K562 (cell line): ENCODE measurements at regions not wholly inside any gene's neighbourhood (a gene's known extent, or its start where the extent isn't known, plus 50 kb on each side); places are given as distances from the start of the nearest gene placed in this dataset.
A peak's percentile ranks its signal among the peaks of the same experiment; 100 is the strongest.

Experiments used
- ATAC-seq: fragments of 200-7000 bp; cut with Tn5 transposase; 3 replicates; pipeline ENCODE4 v1.9.1; 2020; ENCODE audit warnings: moderate library complexity
- BruUV-seq: library from RNA; stranded (reverse); fragments of 400-500 nt; replicated peaks from 2 replicates; lab custom pipeline; 2021; lab: Mats Ljungman, UMichigan
- CTCF ChIA-PET: fragments of 300-600 bp; formaldehyde crosslinking; extraction: SDS; loops from one replicate; lab custom pipeline; 2021; ENCODE audit warnings: low intra/inter-chr PET ratio; lab: Yijun Ruan, JAX
- POLR2A ChIA-PET: fragments of 300-600, 350-650 bp; sonication (Branson Sonifier 250); formaldehyde crosslinking; extraction: SDS; loops from one replicate; lab custom pipeline; 2021; ENCODE audit warnings: antibody characterized with exemption, inconsistent platforms; lab: Yijun Ruan, JAX
- DNase-seq, 4 experiments: peaks; one replicate each; pipeline versions ENCODE4 v3.0.0 to v3.0.0-alpha.2; 2011 to 2018; ENCODE audit warnings: low spot score in 3 of 4, mixed read lengths in 3 of 4; ENCODE audit errors: extremely low read depth in 1 of 4
- FAIRE-seq: peaks from 2 replicates; lab custom pipeline; 2011; peaks lifted over from hg19 to GRCh38; lab: Jason Lieb, UNC
- H2AFZ ChIP-seq: 2 replicates; pipeline ENCODE4 v1.6.0; 2011; ENCODE audit warnings: low read depth, low read length, control low read depth, inconsistent platforms
- H3K27ac ChIP-seq: fragments of 200-600 bp; 3 replicates; pipeline ENCODE4 v1.8.0; 2011; ENCODE audit warnings: low read depth, mild to moderate bottlenecking, control low read depth, inconsistent platforms, low read length, moderate library complexity, mixed read lengths; ENCODE audit errors: extremely low read depth
- H3K27me3 ChIP-seq, 2 experiments: fragments of 300-600 bp in 1 of 2; 2 replicates in 1 of 2; 3 replicates in 1 of 2; pipeline versions ENCODE4 v1.6.0 to v1.8.0; 2011; ENCODE audit warnings: inconsistent platforms in 2 of 2, low read length in 2 of 2, mild to moderate bottlenecking in 1 of 2, mixed read lengths in 1 of 2, moderate library complexity in 1 of 2; ENCODE audit not compliant: control insufficient read depth in 2 of 2, insufficient read depth in 2 of 2
- H3K36me3 ChIP-seq: fragments of 300-600 bp; 3 replicates; pipeline ENCODE4 v1.8.0; 2011; ENCODE audit warnings: mild to moderate bottlenecking, low read length, inconsistent platforms; ENCODE audit not compliant: control insufficient read depth, insufficient read depth
- H3K4me1 ChIP-seq, 2 experiments: fragments of 200-600 bp in 1 of 2; replicated peaks in 1 of 2; 2 replicates in 1 of 2; 3 replicates in 1 of 2; pipeline versions ENCODE4 v1.5.1 to v1.8.0; 2011; ENCODE audit warnings: inconsistent platforms in 2 of 2, low read length in 2 of 2, mild to moderate bottlenecking in 1 of 2, mixed read lengths in 1 of 2, moderate library complexity in 1 of 2; ENCODE audit not compliant: control insufficient read depth in 2 of 2, insufficient read depth in 2 of 2
- H3K4me2 ChIP-seq: 2 replicates; pipeline ENCODE4 v1.6.1; 2011; ENCODE audit warnings: low read length, control low read depth, inconsistent platforms, mixed read lengths; ENCODE audit not compliant: insufficient read depth
- H3K4me3 ChIP-seq: fragments of 200-600 bp; sonication (generic), shearing (Covaris generic); 2 replicates; pipeline ENCODE4 v1.5.1; 2016; ENCODE audit warnings: control low read depth, inconsistent platforms
- H3K79me2 ChIP-seq: fragments of 200-600 bp; 3 replicates; pipeline ENCODE4 v1.8.0; 2011; ENCODE audit warnings: low read length, inconsistent platforms; ENCODE audit not compliant: control insufficient read depth, insufficient read depth
- H3K9ac ChIP-seq, 2 experiments: 2 replicates each; pipeline versions ENCODE4 v1.6.0 to v1.6.1; 2011; ENCODE audit warnings: low read depth in 2 of 2, low read length in 2 of 2, control low read depth in 1 of 2, inconsistent platforms in 1 of 2, mild to moderate bottlenecking in 1 of 2, mixed read lengths in 1 of 2; ENCODE audit not compliant: insufficient read depth in 1 of 2
- H3K9me1 ChIP-seq: one replicate; pipeline ENCODE4 v1.6.0; 2011; ENCODE audit warnings: inconsistent platforms, mild to moderate bottlenecking, low read length, moderate library complexity; ENCODE audit not compliant: control insufficient read depth, insufficient read depth
- H3K9me3 ChIP-seq: replicated peaks from 2 replicates; pipeline ENCODE4 v1.5.1; 2011; ENCODE audit warnings: low read depth, low read length, inconsistent platforms; ENCODE audit not compliant: control insufficient read depth, insufficient read depth
- H4K20me1 ChIP-seq: replicated peaks from 2 replicates; pipeline ENCODE4 v1.6.1; 2011; ENCODE audit warnings: low read length, inconsistent platforms, mixed read lengths; ENCODE audit not compliant: control insufficient read depth, insufficient read depth
- ATF1 ChIP-seq, 2 experiments: fragments of 450-650 bp in 1 of 2; IDR thresholded peaks; 2 replicates each; pipeline ENCODE4 v1.6.1; 2016; ENCODE audit warnings: missing compliant biosample characterization in 1 of 2, missing genetic modification characterization in 1 of 2
- CBX3 ChIP-seq, 2 experiments: IDR thresholded peaks; 1 replicate in 1 of 2; 2 replicates in 1 of 2; pipeline ENCODE4 v1.6.1; 2012; ENCODE audit warnings: inconsistent platforms in 2 of 2, low read length in 2 of 2, borderline replicate concordance in 1 of 2, control low read depth in 1 of 2
- CC2D1A ChIP-seq: fragments of 450-650 bp; IDR thresholded peaks from 2 replicates; pipeline ENCODE4 v1.6.1; 2017; ENCODE audit warnings: mild to moderate bottlenecking
- CTBP1 ChIP-seq: fragments of 450-650 bp; IDR thresholded peaks from 2 replicates; pipeline ENCODE4 v1.6.1; 2016; ENCODE audit warnings: borderline replicate concordance
- LCOR ChIP-seq: sonication (generic); formaldehyde crosslinking; IDR thresholded peaks from 2 replicates; pipeline ENCODE4 v1.8.0; 2022; ENCODE audit warnings: mild to moderate bottlenecking, missing genetic modification reagents
- MYBL2 ChIP-seq, 2 experiments: fragments of 450-650 bp in 1 of 2; sonication (generic) in 1 of 2; formaldehyde crosslinking in 1 of 2; IDR thresholded peaks; 2 replicates each; pipeline versions ENCODE4 v1.6.1 to v1.8.1; 2017 to 2022; ENCODE audit warnings: borderline replicate concordance in 1 of 2, inconsistent platforms in 1 of 2, low read depth in 1 of 2, mild to moderate bottlenecking in 1 of 2, missing genetic modification reagents in 1 of 2, moderate library complexity in 1 of 2
- PHF8 ChIP-seq: fragments of 200-600 bp; sonication (generic); IDR thresholded peaks from 2 replicates; pipeline ENCODE4 v1.6.1; 2012; ENCODE audit warnings: mixed run types, mild to moderate bottlenecking, inconsistent platforms, low read length, moderate library complexity, borderline replicate concordance
- POLR2G ChIP-seq: fragments of 200-400 bp; formaldehyde crosslinking; IDR thresholded peaks from 2 replicates; pipeline ENCODE4 v1.6.1; 2017; ENCODE audit warnings: low read depth, mild to moderate bottlenecking, antibody characterized with exemption, low read length, moderate library complexity
- RBFOX2 ChIP-seq: fragments of 200-400 bp; formaldehyde crosslinking; IDR thresholded peaks from 2 replicates; pipeline ENCODE4 v1.6.1; 2017; ENCODE audit warnings: low read depth, mild to moderate bottlenecking, low read length, moderate library complexity
- SRF ChIP-seq, 2 experiments: fragments of 250-450, 450-650 bp in 1 of 2; sonication (Bioruptor Pico) in 1 of 2; sonication (generic) in 1 of 2; formaldehyde crosslinking; IDR thresholded peaks; 2 replicates each; pipeline versions ENCODE4 v1.5.0 to v1.5.1; 2020 to 2022; ENCODE audit warnings: mild to moderate bottlenecking in 1 of 2, missing genetic modification reagents in 1 of 2
- SRSF1 ChIP-seq: fragments of 200-400 bp; formaldehyde crosslinking; IDR thresholded peaks from 2 replicates; pipeline ENCODE4 v1.6.1; 2017; ENCODE audit warnings: mild to moderate bottlenecking, low read depth, low read length, moderate library complexity
- TFAP4 ChIP-seq: sonication (generic); formaldehyde crosslinking; IDR thresholded peaks from 2 replicates; pipeline ENCODE4 v1.8.0; 2022; ENCODE audit warnings: missing genetic modification reagents, mild to moderate bottlenecking, moderate library complexity, borderline replicate concordance
- WGBS: fragments of 100-300 bp; shearing (Covaris generic); methylation state at CpG from one replicate; pipeline ENCODE4 v1.1.6; 2016; ENCODE audit warnings: low coverage, mixed read lengths; ENCODE audit not compliant: insufficient coverage; ENCODE audit errors: missing lambda C conversion rate; 5-methylcytosine and 5-hydroxymethylcytosine counted together
- in situ Hi-C: fragments of 300-500 bp; cut with MboI; formaldehyde crosslinking; loops from 4 replicates; pipeline ENCODE4 v1.15.0; 2018; ENCODE audit warnings: inconsistent platforms, mixed read lengths
- intact Hi-C: fragments of 100-400 bp; cut with micrococcal nuclease; formaldehyde crosslinking; loops from 2 replicates; pipeline ENCODE4 v1.14.2; 2022
- TF ChIP-seq, protein P1 (sequence below): fragments of 150-350 bp; conservative IDR thresholded peaks from 2 replicates; pipeline ENCODE4 v1.6.1; 2014; ENCODE audit warnings: low read length
- TF ChIP-seq, protein P2 (sequence below): IDR thresholded peaks from 2 replicates; pipeline ENCODE4 v1.6.1; 2011; ENCODE audit warnings: borderline replicate concordance, low read depth, mild to moderate bottlenecking, moderate library complexity, low read length; ENCODE audit not compliant: insufficient read depth, poor library complexity, severe bottlenecking

DNA sequence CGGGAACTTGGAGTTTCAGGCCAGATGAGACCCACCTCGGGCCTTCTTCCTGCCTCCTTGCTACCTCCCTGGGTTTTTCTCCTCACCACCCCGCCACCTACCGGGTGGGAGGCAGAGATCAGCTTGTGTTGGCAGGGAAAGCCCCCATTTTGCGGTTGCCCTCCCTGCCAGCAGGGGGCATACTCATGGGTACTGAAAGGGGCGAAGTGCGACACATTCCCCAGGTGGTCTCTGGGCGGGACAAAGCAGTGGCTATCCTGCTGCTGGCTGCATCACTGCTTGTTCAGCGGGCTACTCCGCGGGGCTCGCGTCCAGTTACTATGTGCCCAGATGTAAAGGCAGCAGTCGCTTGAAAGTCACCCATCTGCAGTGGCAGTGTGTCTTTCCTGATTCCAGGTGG is 330.3 kb downstream of the PDHA2 start:
- peak; percentile 20 to 74 (median 34) for DNase-seq
- no peak for FAIRE-seq
- H3K9me3 ChIP-seq = no peaks in the 10 kb centered on the region
- H3K9me1 ChIP-seq = no peaks in the 10 kb centered on the region
- in situ Hi-C loops = no loop called here
- ChIA-PET CTCF (interaction anchor here (1.0 kb wide), 1 partner anchor 182 kb away, joined by 9 read pairs; no protein-coding TSS in a partner anchor), POLR2A (no interaction called here)
- peak overlapping the region in 1 of 2 experiments; percentile 14; a peak in 2 of 4 replicates for H3K9ac ChIP-seq
- peak overlapping the region; percentile 62 for H3K27ac ChIP-seq
- no peaks in the 10 kb centered on the region for H3K79me2 ChIP-seq
- BruUV-seq = no TSS peak
- no peaks in the 10 kb centered on the region for H4K20me1 ChIP-seq
- ATAC-seq = peak; percentile 82
- H3K4me2 ChIP-seq = peak overlapping the region; percentile 59
- intact Hi-C loops = no loop called here
- H3K36me3 ChIP-seq = no peaks in the 10 kb centered on the region
- no peaks in the 10 kb centered on the region for H3K27me3 ChIP-seq
- peak overlapping the region; percentile 31 for H3K4me3 ChIP-seq
- WGBS = 21% methylated on average over 13 of the region's 14 CpGs
- peak overlapping the region; percentile 47 for H2AFZ ChIP-seq
- no peaks in the 10 kb centered on the region for H3K4me1 ChIP-seq
- TF ChIP-seq, protein P1, sequence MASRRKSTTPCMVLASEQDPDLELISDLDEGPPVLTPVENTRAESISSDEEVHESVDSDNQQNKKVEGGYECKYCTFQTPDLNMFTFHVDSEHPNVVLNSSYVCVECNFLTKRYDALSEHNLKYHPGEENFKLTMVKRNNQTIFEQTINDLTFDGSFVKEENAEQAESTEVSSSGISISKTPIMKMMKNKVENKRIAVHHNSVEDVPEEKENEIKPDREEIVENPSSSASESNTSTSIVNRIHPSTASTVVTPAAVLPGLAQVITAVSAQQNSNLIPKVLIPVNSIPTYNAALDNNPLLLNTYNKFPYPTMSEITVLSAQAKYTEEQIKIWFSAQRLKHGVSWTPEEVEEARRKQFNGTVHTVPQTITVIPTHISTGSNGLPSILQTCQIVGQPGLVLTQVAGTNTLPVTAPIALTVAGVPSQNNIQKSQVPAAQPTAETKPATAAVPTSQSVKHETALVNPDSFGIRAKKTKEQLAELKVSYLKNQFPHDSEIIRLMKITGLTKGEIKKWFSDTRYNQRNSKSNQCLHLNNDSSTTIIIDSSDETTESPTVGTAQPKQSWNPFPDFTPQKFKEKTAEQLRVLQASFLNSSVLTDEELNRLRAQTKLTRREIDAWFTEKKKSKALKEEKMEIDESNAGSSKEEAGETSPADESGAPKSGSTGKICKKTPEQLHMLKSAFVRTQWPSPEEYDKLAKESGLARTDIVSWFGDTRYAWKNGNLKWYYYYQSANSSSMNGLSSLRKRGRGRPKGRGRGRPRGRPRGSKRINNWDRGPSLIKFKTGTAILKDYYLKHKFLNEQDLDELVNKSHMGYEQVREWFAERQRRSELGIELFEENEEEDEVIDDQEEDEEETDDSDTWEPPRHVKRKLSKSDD = 0 out of 2 replicates have a peak, but pooled peaks have one; percentile 26
- no peak for TF ChIP-seq SRSF1
- no peak for TF ChIP-seq MYBL2 (IDR thresholded peaks at IDR 0.05; ENCODE audit: low read depth)
- no peak for TF ChIP-seq MYBL2 (CRISPR knock-in tag; IDR thresholded peaks at IDR 0.05; ENCODE audit: borderline replicate concordance)
- no peak for TF ChIP-seq CBX3 (IDR thresholded peaks at IDR 0.05; ENCODE audit: borderline replicate concordance in 1 of 2, low read length in 2 of 2)
- TF ChIP-seq PHF8 = peak; percentile 31; the same call in 1 of the 2 replicates
- peak; percentile 74 for TF ChIP-seq CC2D1A
- peak; percentile 48; the same call in 1 of the 2 replicates for TF ChIP-seq POLR2G
- peak in 1 of 2 experiments; percentile 24; a peak in 1 of 4 replicates for TF ChIP-seq SRF (CRISPR knock-in tag; IDR thresholded peaks at IDR 0.05)
- 0 out of 2 replicates have a peak, but pooled peaks have one; percentile 14 for TF ChIP-seq CTBP1
- no peak for TF ChIP-seq ATF1 (CRISPR knock-in tag; IDR thresholded peaks at IDR 0.05)
- TF ChIP-seq ATF1 (tag; IDR thresholded peaks at IDR 0.05) = 0 out of 2 replicates have a peak, but pooled peaks have one; percentile 13
- peak; percentile 54; the same call in 1 of the 2 replicates for TF ChIP-seq LCOR (CRISPR knock-in tag)
- TF ChIP-seq, protein P2, sequence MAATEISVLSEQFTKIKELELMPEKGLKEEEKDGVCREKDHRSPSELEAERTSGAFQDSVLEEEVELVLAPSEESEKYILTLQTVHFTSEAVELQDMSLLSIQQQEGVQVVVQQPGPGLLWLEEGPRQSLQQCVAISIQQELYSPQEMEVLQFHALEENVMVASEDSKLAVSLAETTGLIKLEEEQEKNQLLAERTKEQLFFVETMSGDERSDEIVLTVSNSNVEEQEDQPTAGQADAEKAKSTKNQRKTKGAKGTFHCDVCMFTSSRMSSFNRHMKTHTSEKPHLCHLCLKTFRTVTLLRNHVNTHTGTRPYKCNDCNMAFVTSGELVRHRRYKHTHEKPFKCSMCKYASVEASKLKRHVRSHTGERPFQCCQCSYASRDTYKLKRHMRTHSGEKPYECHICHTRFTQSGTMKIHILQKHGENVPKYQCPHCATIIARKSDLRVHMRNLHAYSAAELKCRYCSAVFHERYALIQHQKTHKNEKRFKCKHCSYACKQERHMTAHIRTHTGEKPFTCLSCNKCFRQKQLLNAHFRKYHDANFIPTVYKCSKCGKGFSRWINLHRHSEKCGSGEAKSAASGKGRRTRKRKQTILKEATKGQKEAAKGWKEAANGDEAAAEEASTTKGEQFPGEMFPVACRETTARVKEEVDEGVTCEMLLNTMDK = peak; percentile 60
- peak; percentile 56 for TF ChIP-seq RBFOX2
- peak; percentile 76 for TF ChIP-seq TFAP4 (CRISPR knock-in tag)
